ENCODE measurements at regions not wholly inside any gene's neighbourhood (a gene's known extent, or its start where the extent isn't known, plus 50 kb on each side); places are given as distances from the start of the nearest gene placed in this dataset.

- no peak for FAIRE-seq
- no peak for DNase-seq (ENCODE audit: low spot score)
Measured at GRCh38 chr17:22410136-22410535, 717.8 kb downstream of the KCNJ18 start.

- no peak for FAIRE-seq
- DNase-seq (ENCODE audit: low spot score): no peak
Measured at GRCh38 chr17:22411185-22411784, 719.0 kb downstream of the KCNJ18 start.

GRCh38 chr17:22435231-22435974 lies 743.1 kb downstream of the KCNJ18 start:
- DNase-seq (ENCODE audit: low spot score) (no peak), FAIRE-seq (no peak)

GRCh38 chr17:22441776-22442175 lies 749.5 kb downstream of the KCNJ18 start:
- DNase-seq (ENCODE audit: low spot score) (no peak), FAIRE-seq (no peak)

- DNase-seq (ENCODE audit: low spot score): no peak
- FAIRE-seq: no peak
Measured at GRCh38 chr17:22443061-22443460, 750.7 kb downstream of the KCNJ18 start.

GRCh38 chr17:22453181-22453580 lies 760.9 kb downstream of the KCNJ18 start:
- FAIRE-seq (no peak), DNase-seq (ENCODE audit: low spot score) (no peak)

- FAIRE-seq: no peak
- DNase-seq (ENCODE audit: low spot score): no peak
Measured at GRCh38 chr17:22454070-22454999, 762.0 kb downstream of the KCNJ18 start.

GRCh38 chr17:22459331-22459952 lies 767.1 kb downstream of the KCNJ18 start:
- FAIRE-seq: no peak
- DNase-seq (ENCODE audit: low spot score): no peak

- FAIRE-seq (no peak), DNase-seq (ENCODE audit: low spot score) (no peak)
Measured at GRCh38 chr17:22459953-22460350, 767.6 kb downstream of the KCNJ18 start.

- FAIRE-seq (no peak), DNase-seq (ENCODE audit: low spot score) (no peak)
Measured at GRCh38 chr17:22460461-22461063, 768.2 kb downstream of the KCNJ18 start.

GRCh38 chr17:22461460-22462145 lies 769.3 kb downstream of the KCNJ18 start:
- FAIRE-seq: no peak
- DNase-seq (ENCODE audit: low spot score): no peak

GRCh38 chr17:22462461-22462860 lies 770.1 kb downstream of the KCNJ18 start:
- FAIRE-seq (no peak), DNase-seq (ENCODE audit: low spot score) (no peak)

- FAIRE-seq (no peak), DNase-seq (ENCODE audit: low spot score) (no peak)
Measured at GRCh38 chr17:22463110-22463850, 771.0 kb downstream of the KCNJ18 start.

GRCh38 chr17:22464041-22464440 lies 771.7 kb downstream of the KCNJ18 start:
- DNase-seq (ENCODE audit: low spot score): no peak
- no peak for FAIRE-seq

GRCh38 chr17:22467720-22468119 lies 775.4 kb downstream of the KCNJ18 start:
- DNase-seq (ENCODE audit: low spot score) (no peak), FAIRE-seq (no peak)

- DNase-seq (ENCODE audit: low spot score): no peak
- no peak for FAIRE-seq
Measured at GRCh38 chr17:22469101-22469880, 777.0 kb downstream of the KCNJ18 start.

GRCh38 chr17:22469941-22470340 lies 777.6 kb downstream of the KCNJ18 start:
- no peak for DNase-seq (ENCODE audit: low spot score)

GRCh38 chr17:22470411-22471175 lies 778.3 kb downstream of the KCNJ18 start:
- no peak for FAIRE-seq
- DNase-seq (ENCODE audit: low spot score): no peak

More at GRCh38 chr17:22469941-22470340, 777.6 kb downstream of the KCNJ18 start:
- no peak for FAIRE-seq

All from RCC 7860 (cell line).